Activated T-helper 2 cell treated with anti-CD3 and anti-CD28 coated beads, Interferon-gamma antibody, Interleukin-2, Interleukin-4, amounts not matched to agents 10 μg/mL and 5 μg/mL and 100 μg/mL, durations not matched to agents 14 hours and 24 hours and 36 hours (primary cell): ENCODE measurements at regions not wholly inside any gene's neighbourhood (a gene's known extent, or its start where the extent isn't known, plus 50 kb on each side); places are given as distances from the start of the nearest gene placed in this dataset.
"Not testable (repeated sequence)": the region's sequence is repeated elsewhere in the genome, so short reads cannot be mapped to it uniquely, and the experiment has no call there.

Source experiments
- DNase-seq: peaks from one replicate; pipeline ENCODE4 v3.0.0; 2021; ENCODE audit warnings: low spot score
- H3K27ac Mint-ChIP-seq: one replicate; pipeline ENCODE4 v1.8.0; 2021; ENCODE audit warnings: mixed read lengths
- H3K27me3 Mint-ChIP-seq: one replicate; pipeline ENCODE4 v1.8.0; 2021; ENCODE audit warnings: low read depth, mixed read lengths
- H3K36me3 Mint-ChIP-seq: one replicate; pipeline ENCODE4 v1.8.0; 2021; ENCODE audit warnings: low read depth, mixed read lengths
- H3K4me1 Mint-ChIP-seq: one replicate; pipeline ENCODE4 v1.8.0; 2021; ENCODE audit warnings: low read depth, mixed read lengths
- H3K4me3 Mint-ChIP-seq: one replicate; pipeline ENCODE4 v1.8.0; 2021; ENCODE audit warnings: low read depth, mild to moderate bottlenecking, moderate library complexity, mixed read lengths
- H3K9me3 Mint-ChIP-seq: one replicate; pipeline ENCODE4 v1.8.0; 2021; ENCODE audit warnings: mixed read lengths
- intact Hi-C: fragments of 100-400 bp; cut with micrococcal nuclease; formaldehyde crosslinking; loops from one replicate; pipeline ENCODE4 v1.15.1; 2023

- Mint-ChIP-seq H3K27me3 (no peaks in the 10 kb centered on the region), H3K36me3 (no peaks in the 10 kb centered on the region), H3K9me3 (no peaks in the 10 kb centered on the region), H3K27ac (no peak overlapping the region), H3K4me3 (no peak overlapping the region), H3K4me1 (no peaks in the 10 kb centered on the region)
- DNase-seq, result no peak
- intact Hi-C loops, result no loop called here
Measured at GRCh38 chr11:121904148-121904547, 211.9 kb downstream of the BLID start.

GRCh38 chr11:121901886-121902285, 214.1 kb downstream of the BLID start:
- Mint-ChIP-seq H3K9me3 (no peaks in the 10 kb centered on the region), H3K36me3 (no peaks in the 10 kb centered on the region), H3K27me3 (no peaks in the 10 kb centered on the region), H3K4me3 (no peak overlapping the region), H3K4me1 (no peaks in the 10 kb centered on the region), H3K27ac (no peak overlapping the region)
- no peak for DNase-seq
- intact Hi-C loops, result no loop called here

- H3K36me3 Mint-ChIP-seq, DNase-seq, H3K27ac Mint-ChIP-seq, H3K4me1 Mint-ChIP-seq, H3K27me3 Mint-ChIP-seq, H3K4me3 Mint-ChIP-seq, intact Hi-C loops, H3K9me3 Mint-ChIP-seq: not testable (repeated sequence)
Measured at GRCh38 chr11:121901417-121901816, 214.6 kb downstream of the BLID start.

GRCh38 chr11:121899520-121899919, 216.5 kb downstream of the BLID start:
- Mint-ChIP-seq H3K9me3 (no peaks in the 10 kb centered on the region), H3K4me1 (no peaks in the 10 kb centered on the region), H3K4me3 (no peak overlapping the region), H3K36me3 (no peaks in the 10 kb centered on the region), H3K27ac (no peak overlapping the region), H3K27me3 (no peaks in the 10 kb centered on the region)
- intact Hi-C loops, result no loop called here
- no peak for DNase-seq

- Mint-ChIP-seq H3K27me3 (no peaks in the 10 kb centered on the region), H3K36me3 (no peaks in the 10 kb centered on the region), H3K4me1 (no peaks in the 10 kb centered on the region), H3K9me3 (no peaks in the 10 kb centered on the region), H3K27ac (no peak overlapping the region), H3K4me3 (no peak overlapping the region)
- intact Hi-C loops, result no loop called here
- DNase-seq, result no peak
Measured at GRCh38 chr11:121898903-121899302, 217.1 kb downstream of the BLID start.

- no peaks in the 10 kb centered on the region for H3K36me3 Mint-ChIP-seq
- no peak overlapping the region for H3K4me3 Mint-ChIP-seq
- intact Hi-C loops, result no loop called here
- no peak for DNase-seq
- no peaks in the 10 kb centered on the region for H3K9me3 Mint-ChIP-seq
- H3K27me3 Mint-ChIP-seq, result peaks cover 2% of the 10 kb centered on the region
- H3K4me1 Mint-ChIP-seq, result no peaks in the 10 kb centered on the region
- no peak overlapping the region for H3K27ac Mint-ChIP-seq
Measured at GRCh38 chr11:121895919-121896318, 220.1 kb downstream of the BLID start.

- intact Hi-C loops, result no loop called here
- Mint-ChIP-seq H3K36me3 (no peaks in the 10 kb centered on the region), H3K9me3 (no peaks in the 10 kb centered on the region), H3K27me3 (peaks cover 2% of the 10 kb centered on the region), H3K4me1 (no peaks in the 10 kb centered on the region), H3K27ac (no peak overlapping the region), H3K4me3 (no peak overlapping the region)
- DNase-seq, result no peak
Measured at GRCh38 chr11:121894581-121894980, 221.4 kb downstream of the BLID start.

GRCh38 chr11:121892863-121893262, 223.2 kb downstream of the BLID start:
- no peaks in the 10 kb centered on the region for H3K4me1 Mint-ChIP-seq
- H3K9me3 Mint-ChIP-seq, result no peaks in the 10 kb centered on the region
- intact Hi-C loops, result no loop called here
- no peak overlapping the region for H3K4me3 Mint-ChIP-seq
- H3K27me3 Mint-ChIP-seq, result peaks cover 2% of the 10 kb centered on the region
- DNase-seq, result no peak
- no peak overlapping the region for H3K27ac Mint-ChIP-seq
- H3K36me3 Mint-ChIP-seq, result no peaks in the 10 kb centered on the region

GRCh38 chr11:121892131-121892681, 223.8 kb downstream of the BLID start:
- Mint-ChIP-seq H3K36me3 (no peaks in the 10 kb centered on the region), H3K27me3 (peaks cover 2% of the 10 kb centered on the region), H3K4me3 (no peak overlapping the region), H3K9me3 (no peaks in the 10 kb centered on the region), H3K27ac (no peak overlapping the region), H3K4me1 (no peaks in the 10 kb centered on the region)
- intact Hi-C loops, result no loop called here
- DNase-seq, result no peak

- intact Hi-C loops, result no loop called here
Measured at GRCh38 chr11:121890946-121891515, 225.0 kb downstream of the BLID start.

GRCh38 chr11:121890377-121890776, 225.6 kb downstream of the BLID start:
- no peaks in the 10 kb centered on the region for H3K4me1 Mint-ChIP-seq
- H3K36me3 Mint-ChIP-seq, result no peaks in the 10 kb centered on the region
- intact Hi-C loops, result no loop called here
- no peak overlapping the region for H3K27ac Mint-ChIP-seq
- DNase-seq, result no peak
- no peaks in the 10 kb centered on the region for H3K9me3 Mint-ChIP-seq
- H3K27me3 Mint-ChIP-seq, result peaks cover 2% of the 10 kb centered on the region
- H3K4me3 Mint-ChIP-seq, result no peak overlapping the region

More at GRCh38 chr11:121890946-121891515, 225.0 kb downstream of the BLID start:
- Mint-ChIP-seq H3K4me1 (no peaks in the 10 kb centered on the region), H3K27me3 (peaks cover 2% of the 10 kb centered on the region), H3K27ac (no peak overlapping the region), H3K36me3 (no peaks in the 10 kb centered on the region), H3K4me3 (no peak overlapping the region), H3K9me3 (no peaks in the 10 kb centered on the region)
- no peak for DNase-seq

GRCh38 chr11:121889931-121890330, 226.1 kb downstream of the BLID start:
- Mint-ChIP-seq H3K27me3 (peaks cover 2% of the 10 kb centered on the region), H3K9me3 (no peaks in the 10 kb centered on the region), H3K36me3 (no peaks in the 10 kb centered on the region), H3K4me3 (no peak overlapping the region), H3K4me1 (no peaks in the 10 kb centered on the region), H3K27ac (no peak overlapping the region)
- intact Hi-C loops, result no loop called here
- no peak for DNase-seq

GRCh38 chr11:121889186-121889585, 226.8 kb downstream of the BLID start:
- H3K27ac Mint-ChIP-seq, result no peak overlapping the region
- H3K4me3 Mint-ChIP-seq, result no peak overlapping the region
- H3K36me3 Mint-ChIP-seq, result no peaks in the 10 kb centered on the region
- DNase-seq, result no peak
- intact Hi-C loops, result no loop called here
- H3K9me3 Mint-ChIP-seq, result no peaks in the 10 kb centered on the region
- no peaks in the 10 kb centered on the region for H3K4me1 Mint-ChIP-seq
- peaks cover 2% of the 10 kb centered on the region for H3K27me3 Mint-ChIP-seq
